HG03139 (cell line): ENCODE measurements at regions not wholly inside any gene's neighbourhood (a gene's known extent, or its start where the extent isn't known, plus 50 kb on each side); places are given as distances from the start of the nearest gene placed in this dataset.

Experiments used
- ATAC-seq: cut with Tn5 transposase; IDR thresholded peaks from one replicate; pipeline ENCODE4 v1.9.1; 2021; ENCODE audit not compliant: unreplicated experiment

DNA sequence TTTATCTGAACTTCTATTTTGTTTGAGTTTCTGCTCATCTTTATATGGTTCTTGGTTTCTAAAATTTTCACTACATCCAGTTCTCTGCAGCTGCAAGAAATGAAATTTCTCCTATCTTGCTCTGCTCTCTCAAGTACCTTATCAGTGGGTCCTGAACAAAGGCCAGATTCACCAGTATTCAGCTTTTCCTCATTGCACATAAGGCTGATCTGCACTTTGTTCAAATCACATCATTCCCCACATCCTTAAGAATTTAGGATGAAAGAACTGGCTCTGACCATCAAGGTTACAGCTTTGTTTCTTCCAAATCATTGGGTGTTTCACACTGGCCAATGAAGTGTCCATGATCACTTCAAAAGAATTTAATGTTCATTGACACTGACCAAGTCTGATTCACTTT, 211.4 kb downstream of the GRIN2B start:
- no peak for ATAC-seq

DNA sequence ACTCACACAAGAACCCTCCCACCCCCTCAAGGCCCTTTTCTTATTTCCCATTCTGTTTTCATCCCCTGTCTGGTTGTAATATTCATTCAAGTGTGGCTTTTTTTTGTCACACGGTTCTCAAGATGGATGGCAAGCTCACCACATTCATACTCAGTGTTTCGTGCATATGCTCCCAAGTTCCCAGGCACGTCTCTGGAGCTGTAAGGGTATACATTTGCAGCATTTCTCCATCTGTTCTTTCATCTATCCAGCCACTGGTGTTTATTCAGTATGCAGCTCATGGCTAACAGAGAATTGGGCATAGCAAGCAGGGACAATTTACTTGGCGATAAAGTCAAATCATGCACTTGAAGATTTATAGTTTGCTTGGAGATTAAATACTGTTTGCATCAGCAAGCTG, 212.1 kb downstream of the GRIN2B start:
- ATAC-seq, result no peak

- no peak for ATAC-seq
Measured at GRCh38 chr12:13764748-13765147, 216.7 kb downstream of the GRIN2B start.

DNA sequence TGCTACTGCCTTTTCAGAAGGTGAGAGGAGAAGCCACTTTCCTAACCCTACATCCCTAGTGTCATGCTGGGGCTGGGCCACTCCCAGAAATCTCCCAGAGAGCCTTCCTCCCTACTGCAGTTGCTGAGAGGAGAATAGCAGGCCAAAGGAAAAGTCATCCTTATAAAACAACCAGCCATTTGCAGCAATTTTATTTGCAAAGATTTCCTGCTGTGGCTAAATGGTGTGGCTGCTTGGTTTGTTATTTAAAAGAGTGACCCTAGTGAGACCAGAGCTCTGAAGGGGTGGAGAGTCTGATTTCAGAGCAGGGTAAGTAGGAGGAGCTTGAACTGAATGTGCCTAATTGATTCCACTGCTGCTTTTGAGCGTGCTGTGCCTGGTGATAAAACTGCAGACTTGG, 232.0 kb downstream of the GRIN2B start:
- no peak for ATAC-seq

GRCh38 chr12:13745111-13745860, 236.1 kb downstream of the GRIN2B start:
- ATAC-seq, result no peak

DNA sequence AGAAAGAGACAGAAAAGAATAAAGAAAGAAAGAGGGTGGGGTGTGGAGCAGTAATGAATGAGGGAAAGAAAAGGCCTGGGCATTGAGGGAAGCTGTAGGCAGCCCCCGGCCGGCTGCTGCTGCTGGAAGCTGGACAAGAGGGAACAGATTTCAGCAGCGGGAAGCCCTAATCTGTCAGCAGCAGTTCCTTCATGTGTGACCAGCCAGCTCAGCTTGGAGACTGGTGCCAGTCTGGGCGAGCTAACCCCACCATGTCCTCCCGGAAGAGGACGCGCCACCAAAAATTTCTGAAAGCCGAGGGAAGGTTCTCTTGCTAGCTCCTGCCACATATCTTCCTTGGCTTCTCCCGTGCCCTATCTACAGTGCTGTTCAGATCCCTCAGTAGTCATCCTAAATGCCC, 236.8 kb downstream of the GRIN2B start:
- no peak for ATAC-seq

GRCh38 chr12:13740149-13740545, 241.3 kb downstream of the GRIN2B start:
- ATAC-seq, result no peak

GRCh38 chr12:13735734-13736133, 245.7 kb downstream of the GRIN2B start:
- ATAC-seq, result no peak

- ATAC-seq, result no peak
Measured at GRCh38 chr12:13734584-13735152, 246.7 kb downstream of the GRIN2B start.

- ATAC-seq, result no peak
Measured at GRCh38 chr12:13727707-13728195, 253.7 kb downstream of the GRIN2B start.

GRCh38 chr12:13725049-13725448, 256.4 kb downstream of the GRIN2B start:
- ATAC-seq, result no peak

DNA sequence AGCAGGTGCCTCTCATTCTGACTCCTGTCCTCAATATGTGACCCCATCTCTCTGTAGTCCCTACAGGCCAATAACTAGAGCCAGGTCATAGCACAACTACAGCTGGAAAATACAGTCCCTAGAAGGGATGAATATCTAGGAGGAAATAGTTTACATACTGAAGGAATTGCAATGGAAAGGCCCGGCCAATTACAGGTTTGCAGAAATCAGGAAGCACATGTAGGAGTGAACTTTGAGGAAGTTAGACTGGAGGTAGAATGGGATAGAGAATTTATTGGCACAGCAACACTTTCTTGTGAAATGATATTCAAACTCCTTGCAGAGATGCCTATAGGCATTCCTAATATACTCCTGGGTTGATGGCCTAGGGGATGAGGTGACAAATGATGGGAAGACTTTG, 257.3 kb downstream of the GRIN2B start:
- ATAC-seq, result no peak

DNA sequence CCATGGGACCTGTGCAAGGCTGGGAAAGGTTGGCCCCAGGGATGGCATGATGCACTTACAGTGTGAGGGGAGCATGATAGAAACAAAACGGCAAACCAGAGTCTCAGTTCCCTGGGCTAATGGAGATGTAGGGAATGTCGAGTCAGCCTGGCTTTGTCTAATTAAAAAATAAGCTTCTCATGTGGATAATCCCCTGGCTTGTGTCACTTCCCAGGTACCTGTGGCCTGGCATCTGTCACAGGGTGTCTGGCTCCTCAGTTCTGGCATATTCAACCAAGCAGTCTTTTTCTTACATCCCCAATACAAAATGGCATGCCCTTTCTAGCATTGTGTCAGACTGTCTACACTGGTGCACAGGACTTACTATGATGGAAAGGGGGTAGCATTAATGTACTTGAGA, 261.4 kb downstream of the GRIN2B start:
- no peak for ATAC-seq

- no peak for ATAC-seq
Measured at GRCh38 chr12:13718271-13718670, 263.1 kb downstream of the GRIN2B start.

GRCh38 chr12:13716119-13716518, 265.3 kb downstream of the GRIN2B start:
- no peak for ATAC-seq

GRCh38 chr12:13713556-13714410, 267.6 kb downstream of the GRIN2B start:
- ATAC-seq, result no peak

DNA sequence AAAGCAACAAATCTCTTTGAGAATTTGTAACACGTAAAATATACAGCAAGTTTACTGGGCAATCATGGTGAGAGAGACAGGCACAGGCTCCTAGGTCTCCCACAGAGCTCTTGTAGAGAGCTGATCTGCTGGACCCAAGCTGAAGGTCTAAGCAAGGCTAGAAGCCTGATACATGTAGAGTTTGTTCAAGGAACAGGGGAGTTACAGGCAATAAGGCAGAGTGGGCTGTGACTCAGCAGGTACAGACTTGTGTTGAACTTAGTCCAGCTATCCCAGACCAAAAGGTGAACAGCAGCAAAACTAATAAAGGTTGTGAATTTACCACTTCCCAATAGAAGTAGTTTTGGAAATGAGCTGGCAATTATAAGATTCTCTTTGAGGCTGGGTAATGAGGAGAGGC, 273.6 kb downstream of the GRIN2B start:
- ATAC-seq, result no peak

GRCh38 chr12:13702381-13702780, 279.0 kb downstream of the GRIN2B start:
- ATAC-seq, result no peak

DNA sequence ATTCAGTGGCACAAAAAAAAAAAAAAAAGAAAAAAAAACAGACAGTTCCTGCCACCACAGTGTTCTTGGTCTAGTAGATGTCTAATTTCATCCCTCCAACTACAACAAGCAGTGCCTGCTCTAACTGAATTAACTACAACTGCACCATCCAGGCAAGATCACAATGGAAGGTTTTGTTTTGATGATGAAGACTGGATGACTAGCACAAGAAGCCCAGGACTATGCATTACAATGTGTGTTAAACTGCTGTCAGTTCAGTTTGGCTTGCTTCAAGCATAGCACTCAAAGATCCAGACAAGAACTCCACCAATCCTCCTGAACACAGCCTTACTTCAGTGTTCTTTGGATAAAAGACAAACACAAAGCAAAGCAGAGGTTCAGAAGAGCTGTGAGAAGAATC, 279.9 kb downstream of the GRIN2B start:
- ATAC-seq, result no peak

DNA sequence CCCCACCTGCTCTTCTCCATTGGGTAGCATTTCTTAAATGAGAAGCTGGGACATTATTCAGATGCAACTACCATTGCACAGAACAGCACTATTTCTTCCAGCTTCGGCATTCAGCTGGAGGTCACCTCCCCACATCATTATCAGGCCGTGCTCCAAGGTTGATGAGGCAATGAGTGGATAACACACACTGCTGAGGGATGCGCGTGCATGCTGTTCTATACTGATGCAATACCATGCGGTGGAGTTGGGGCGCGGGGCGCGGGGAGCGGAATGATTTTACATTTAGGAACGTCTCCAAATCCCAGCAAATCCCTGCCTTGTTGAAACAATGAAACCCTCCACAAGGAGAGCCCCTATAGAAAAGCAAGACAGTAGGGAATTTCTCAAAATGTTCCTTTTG, 283.4 kb downstream of the GRIN2B start:
- ATAC-seq, result no peak

DNA sequence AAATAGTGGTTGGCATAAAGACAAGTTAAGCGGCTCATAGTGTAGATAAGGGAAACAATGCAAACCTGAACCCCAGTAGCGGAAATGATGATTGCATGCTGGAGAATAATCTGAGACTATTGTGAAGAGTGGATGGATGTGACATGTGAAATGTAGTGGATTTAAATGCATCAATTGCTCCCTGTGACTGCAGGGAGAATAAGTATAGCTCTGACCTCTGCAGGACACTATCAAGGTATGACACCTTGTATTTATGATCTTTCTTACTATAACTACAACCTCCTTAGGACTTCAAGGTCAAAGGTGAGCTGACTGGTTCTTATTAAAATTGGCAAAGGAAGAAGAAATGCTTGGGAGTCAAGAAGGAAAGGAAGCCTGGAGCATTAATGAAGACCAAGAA, 285.6 kb downstream of the GRIN2B start:
- no peak for ATAC-seq

DNA sequence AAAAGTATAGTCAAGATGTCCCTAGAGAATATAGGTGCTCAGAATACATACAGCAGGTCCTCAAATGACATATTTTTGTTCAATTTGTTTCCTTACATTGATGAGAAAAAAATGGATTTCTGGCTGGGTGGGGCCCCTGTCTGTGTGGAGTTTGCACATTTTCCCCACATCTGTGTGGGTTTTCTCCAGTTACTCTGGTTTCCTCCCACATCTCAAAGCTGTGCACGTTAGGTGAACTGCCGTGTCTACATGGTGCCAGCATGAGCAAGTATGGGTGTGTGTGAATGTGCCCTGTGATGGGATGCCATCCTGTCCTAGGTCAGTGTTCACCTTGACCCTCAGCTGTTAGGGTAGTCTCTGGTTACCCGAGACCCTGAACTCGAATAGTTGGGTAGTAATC, 289.1 kb downstream of the GRIN2B start:
- no peak for ATAC-seq
